HepG2 (cell line): ENCODE measurements at regions not wholly inside any gene's neighbourhood (a gene's known extent, or its start where the extent isn't known, plus 50 kb on each side); places are given as distances from the start of the nearest gene placed in this dataset.

Experiments used
- ATF1 ChIP-seq: IDR thresholded peaks from 2 replicates; pipeline ENCODE4 v1.6.1; 2016; ENCODE audit warnings: mild to moderate bottlenecking, control low read depth
- FOSL2 ChIP-seq: sonication (generic); formaldehyde crosslinking; IDR thresholded peaks from 2 replicates; pipeline ENCODE4 v1.4.0; 2020; ENCODE audit warnings: missing genetic modification reagents
- HNF4G ChIP-seq, 2 experiments: sonication (generic) in 1 of 2; formaldehyde crosslinking in 1 of 2; IDR thresholded peaks; 2 replicates each; pipeline versions ENCODE4 v1.4.0 to v1.6.1; 2011 to 2020; ENCODE audit warnings: borderline replicate concordance in 2 of 2, low read depth in 2 of 2, mild to moderate bottlenecking in 2 of 2, low read length in 1 of 2, missing genetic modification reagents in 1 of 2, moderate library complexity in 1 of 2
- MAF1 ChIP-seq: sonication (generic); formaldehyde crosslinking; IDR thresholded peaks from 2 replicates; pipeline ENCODE4 v1.5.0; 2020; ENCODE audit warnings: missing genetic modification reagents, borderline replicate concordance
- MAX ChIP-seq: IDR thresholded peaks from 2 replicates; pipeline ENCODE4 v1.6.1; 2012; ENCODE audit warnings: inconsistent platforms
- NR1H2 ChIP-seq: sonication (generic); formaldehyde crosslinking; IDR thresholded peaks from 2 replicates; pipeline ENCODE4 v1.8.1; 2022; ENCODE audit warnings: low read depth, missing genetic modification reagents, borderline replicate concordance
- NRL ChIP-seq: sonication (generic); formaldehyde crosslinking; IDR thresholded peaks from 2 replicates; pipeline ENCODE4 v1.5.0; 2020; ENCODE audit warnings: missing genetic modification reagents, mild to moderate bottlenecking, moderate library complexity, borderline replicate concordance
- POLR2A ChIP-seq, 2 experiments: IDR thresholded peaks; 2 replicates each; pipeline ENCODE4 v1.6.1; 2011; ENCODE audit warnings: low read depth in 2 of 2, low read length in 2 of 2, mild to moderate bottlenecking in 1 of 2, moderate library complexity in 1 of 2; ENCODE audit not compliant: insufficient read depth in 1 of 2
- SMARCC2 ChIP-seq: fragments of 450-650 bp; IDR thresholded peaks from 2 replicates; pipeline ENCODE4 v1.6.1; 2017; ENCODE audit warnings: antibody characterized with exemption, mild to moderate bottlenecking
- SP1 ChIP-seq, 2 experiments: fragments of 450-650 bp in 1 of 2; sonication (generic) in 1 of 2; formaldehyde crosslinking in 1 of 2; IDR thresholded peaks; 2 replicates each; pipeline versions ENCODE4 v1.4.0 to v1.6.1; 2016 to 2020; ENCODE audit warnings: missing genetic modification reagents in 1 of 2
- TAF1 ChIP-seq: sonication (generic); formaldehyde crosslinking; IDR thresholded peaks from 2 replicates; pipeline ENCODE4 v1.4.0; 2020; ENCODE audit warnings: missing genetic modification reagents
- ZNF138 ChIP-seq: sonication (generic); formaldehyde crosslinking; IDR thresholded peaks from 2 replicates; pipeline ENCODE4 v1.5.0; 2020; ENCODE audit warnings: mild to moderate bottlenecking, low read depth, missing genetic modification reagents
- ZNF24 ChIP-seq: fragments of 450-650 bp; IDR thresholded peaks from 2 replicates; pipeline ENCODE4 v1.6.1; 2017; ENCODE audit warnings: antibody characterized with exemption, mild to moderate bottlenecking
- ZNF274 ChIP-seq: sonication (generic); formaldehyde crosslinking; IDR thresholded peaks from 2 replicates; pipeline ENCODE4 v1.5.1; 2020; ENCODE audit warnings: mild to moderate bottlenecking, missing genetic modification reagents

GRCh38 chr12:90841336-90841735 lies 113.6 kb downstream of the CCER1 start:
- TF ChIP-seq NR1H2 (CRISPR knock-in tag) (no peak), ATF1 (CRISPR knock-in tag) (no peak), MAX (no peak), POLR2A (IDR thresholded peaks at IDR 0.05; ENCODE audit: insufficient read depth in 1 of 2, low read depth in 2 of 2, low read length in 2 of 2) (no peak), ZNF138 (CRISPR knock-in tag) (no peak), ZNF24 (no peak), SP1 (IDR thresholded peaks at IDR 0.05) (no peak), SP1 (CRISPR knock-in tag; IDR thresholded peaks at IDR 0.05) (no peak), FOSL2 (CRISPR knock-in tag) (no peak), NRL (no peak), SMARCC2 (no peak), MAF1 (CRISPR knock-in tag) (no peak), ZNF274 (CRISPR knock-in tag) (no peak), HNF4G (IDR thresholded peaks at IDR 0.05; ENCODE audit: borderline replicate concordance, low read depth, low read length) (no peak), HNF4G (CRISPR knock-in tag; IDR thresholded peaks at IDR 0.05; ENCODE audit: borderline replicate concordance, low read depth) (no peak), TAF1 (CRISPR knock-in tag) (no peak)
